Ishikawa (cell line): ENCODE measurements at regions not wholly inside any gene's neighbourhood (a gene's known extent, or its start where the extent isn't known, plus 50 kb on each side); places are given as distances from the start of the nearest gene placed in this dataset.

ENCODE experiments used
- CREB1 ChIP-seq: IDR thresholded peaks from 2 replicates; pipeline ENCODE4 v1.6.1; 2012; ENCODE audit warnings: low read depth
- EGR1 ChIP-seq: IDR thresholded peaks from 2 replicates; pipeline ENCODE4 v1.6.1; 2012
- FOXM1 ChIP-seq: IDR thresholded peaks from 2 replicates; pipeline ENCODE4 v1.6.1; 2012; ENCODE audit warnings: low read depth, borderline replicate concordance
- REST ChIP-seq: IDR thresholded peaks from 2 replicates; pipeline ENCODE4 v1.6.1; 2012; ENCODE audit warnings: low read depth, mild to moderate bottlenecking
- TAF1 ChIP-seq: IDR thresholded peaks from 2 replicates; pipeline ENCODE4 v1.6.1; 2012; ENCODE audit warnings: low read depth, mild to moderate bottlenecking

GRCh38 chr9:81787747-81788632, 98.6 kb upstream of the TLE1 start:
- TF ChIP-seq TAF1 = no peak
- no peak for TF ChIP-seq FOXM1
- TF ChIP-seq REST = no peak
- TF ChIP-seq CREB1 = no peak
- TF ChIP-seq EGR1 = no peak
